Memory B cell (primary cell): ENCODE measurements at regions not wholly inside any gene's neighbourhood (a gene's known extent, or its start where the extent isn't known, plus 50 kb on each side); places are given as distances from the start of the nearest gene placed in this dataset.
A peak's percentile ranks its signal among the peaks of the same experiment; 100 is the strongest.
"Not testable (repeated sequence)": the region's sequence is repeated elsewhere in the genome, so short reads cannot be mapped to it uniquely, and the experiment has no call there.

Experiments
- ATAC-seq: fragments of 150-1000 bp; cut with Tn5 transposase; 2 replicates; pipeline ENCODE4 v1.10.0; 2021; ENCODE audit warnings: low read depth, mild to moderate bottlenecking, moderate library complexity
- DNase-seq, 2 donors: peaks; one replicate each; pipeline ENCODE4 v3.0.0; 2022; ENCODE audit warnings: low spot score in 2 of 2
- H3K27ac Mint-ChIP-seq: one replicate; pipeline ENCODE4 v1.8.0; 2022; ENCODE audit warnings: mild to moderate bottlenecking, moderate library complexity, mixed read lengths
- H3K27me3 Mint-ChIP-seq: one replicate; pipeline ENCODE4 v1.8.0; 2022; ENCODE audit warnings: mixed read lengths
- H3K36me3 Mint-ChIP-seq: one replicate; pipeline ENCODE4 v1.8.0; 2022; ENCODE audit warnings: mild to moderate bottlenecking, mixed read lengths
- H3K4me1 Mint-ChIP-seq: one replicate; pipeline ENCODE4 v1.8.0; 2022; ENCODE audit warnings: mixed read lengths
- H3K4me3 Mint-ChIP-seq: one replicate; pipeline ENCODE4 v1.8.0; 2022; ENCODE audit warnings: mild to moderate bottlenecking, moderate library complexity, mixed read lengths
- H3K9me3 Mint-ChIP-seq: one replicate; pipeline ENCODE4 v1.8.0; 2022; ENCODE audit warnings: mixed read lengths

DNA sequence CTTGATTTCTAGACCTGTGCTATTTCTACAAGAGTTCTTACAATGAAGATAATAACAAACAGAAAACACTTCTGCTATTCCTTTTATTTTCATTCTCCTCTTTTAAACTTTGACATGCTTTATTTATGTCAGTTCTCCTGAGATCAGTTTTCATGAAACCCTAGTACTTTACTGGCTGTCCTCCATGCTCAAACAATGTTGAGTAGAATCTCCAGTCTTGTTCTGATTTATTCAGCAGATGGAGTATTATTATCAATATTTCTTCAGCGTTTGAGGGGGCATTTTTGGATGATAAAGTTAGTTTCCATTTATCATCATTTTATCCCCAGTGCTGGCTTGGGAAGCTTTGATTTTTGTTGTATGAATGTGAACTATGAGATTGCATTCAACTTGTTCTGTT is 85.9 kb upstream of the WARS2 start:
- peaks cover 16% of the 10 kb centered on the region for H3K36me3 Mint-ChIP-seq
- H3K27me3 Mint-ChIP-seq: no peaks in the 10 kb centered on the region
- H3K27ac Mint-ChIP-seq: no peak overlapping the region
- ATAC-seq: no peak
- no peaks in the 10 kb centered on the region for H3K9me3 Mint-ChIP-seq
- no peak overlapping the region for H3K4me3 Mint-ChIP-seq
- peaks cover 6% of the 10 kb centered on the region for H3K4me1 Mint-ChIP-seq
- DNase-seq: no peak

GRCh38 chr1:119226913-119227312 is 86.5 kb upstream of the WARS2 start:
- DNase-seq (no peak), ATAC-seq (no peak)
- Mint-ChIP-seq H3K9me3 (no peaks in the 10 kb centered on the region), H3K27me3 (no peaks in the 10 kb centered on the region), H3K36me3 (peaks cover 17% of the 10 kb centered on the region), H3K4me1 (peaks cover 6% of the 10 kb centered on the region), H3K27ac (no peak overlapping the region), H3K4me3 (no peak overlapping the region)

GRCh38 chr1:119227456-119227855 is 87.0 kb upstream of the WARS2 start:
- DNase-seq (no peak), ATAC-seq (no peak)
- Mint-ChIP-seq H3K4me3 (no peak overlapping the region), H3K27ac (no peak overlapping the region), H3K4me1 (peaks cover 3% of the 10 kb centered on the region), H3K9me3 (no peaks in the 10 kb centered on the region), H3K36me3 (peaks cover 14% of the 10 kb centered on the region), H3K27me3 (no peaks in the 10 kb centered on the region)

GRCh38 chr1:119228335-119229080 is 88.1 kb upstream of the WARS2 start:
- Mint-ChIP-seq H3K4me1 (peaks cover 3% of the 10 kb centered on the region), H3K9me3 (no peaks in the 10 kb centered on the region), H3K27ac (no peak overlapping the region), H3K27me3 (no peaks in the 10 kb centered on the region), H3K36me3 (peaks cover 20% of the 10 kb centered on the region), H3K4me3 (no peak overlapping the region)
- DNase-seq (no peak), ATAC-seq (no peak)

DNA sequence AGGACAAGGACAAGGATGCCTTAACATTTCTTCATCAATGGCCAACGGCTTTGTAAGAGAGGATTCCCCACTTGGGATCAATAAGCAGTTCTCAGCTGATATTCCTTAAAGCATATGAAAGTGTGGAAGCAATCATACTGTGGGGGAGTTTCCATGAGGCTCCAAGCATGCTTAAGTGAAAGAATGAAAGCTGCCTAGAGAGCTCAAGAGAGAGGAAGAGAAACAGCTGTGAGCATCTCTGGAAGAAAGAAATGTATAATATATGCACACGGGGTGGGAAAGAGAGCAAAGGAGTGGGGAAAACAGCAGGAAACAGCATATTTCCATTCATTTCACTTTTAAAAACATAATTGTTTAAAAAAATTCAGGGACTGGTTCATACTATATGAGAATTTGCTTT is 94.7 kb upstream of the WARS2 start:
- Mint-ChIP-seq H3K4me1 (no peaks in the 10 kb centered on the region), H3K4me3 (no peak overlapping the region), H3K36me3 (peaks cover 23% of the 10 kb centered on the region), H3K27me3 (no peaks in the 10 kb centered on the region), H3K9me3 (no peaks in the 10 kb centered on the region), H3K27ac (no peak overlapping the region)
- no peak for DNase-seq
- no peak for ATAC-seq

DNA sequence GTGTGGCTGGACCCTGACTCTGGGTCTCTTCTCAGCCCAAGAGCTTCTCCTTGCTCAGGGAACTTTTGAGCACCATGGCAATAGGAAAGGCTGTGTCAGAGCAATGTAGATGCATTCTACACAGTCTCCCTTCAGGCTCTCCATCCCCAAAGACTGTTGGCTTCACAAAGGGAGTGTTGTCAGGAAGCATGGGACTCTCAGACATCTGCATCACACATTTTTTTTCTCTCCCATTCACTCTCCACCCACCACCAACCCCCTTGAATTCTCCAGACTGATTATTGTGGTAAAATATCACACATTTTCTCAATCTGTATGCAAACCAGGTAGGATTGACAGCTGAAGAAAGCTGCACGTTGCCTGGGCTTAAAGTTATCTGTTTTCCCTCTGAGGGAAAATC is 105.4 kb upstream of the WARS2 start:
- ATAC-seq (no peak), DNase-seq (no peak)
- H3K36me3 Mint-ChIP-seq: peaks cover 14% of the 10 kb centered on the region
- no peak overlapping the region for H3K27ac Mint-ChIP-seq
- H3K9me3 Mint-ChIP-seq: peaks cover 1% of the 10 kb centered on the region
- H3K4me3 Mint-ChIP-seq: no peak overlapping the region
- peaks cover 2% of the 10 kb centered on the region for H3K4me1 Mint-ChIP-seq
- H3K27me3 Mint-ChIP-seq: no peaks in the 10 kb centered on the region

GRCh38 chr1:119249283-119249682 is 108.8 kb upstream of the WARS2 start:
- H3K4me3 Mint-ChIP-seq: no peak overlapping the region
- no peak for DNase-seq
- no peaks in the 10 kb centered on the region for H3K27me3 Mint-ChIP-seq
- H3K9me3 Mint-ChIP-seq: peaks cover 1% of the 10 kb centered on the region
- peaks cover 14% of the 10 kb centered on the region for H3K36me3 Mint-ChIP-seq
- H3K4me1 Mint-ChIP-seq: peaks cover 2% of the 10 kb centered on the region
- ATAC-seq: no peak
- H3K27ac Mint-ChIP-seq: no peak overlapping the region

GRCh38 chr1:119250299-119250698 is 109.8 kb upstream of the WARS2 start:
- no peak overlapping the region for H3K27ac Mint-ChIP-seq
- H3K9me3 Mint-ChIP-seq: peaks cover 1% of the 10 kb centered on the region
- H3K36me3 Mint-ChIP-seq: peaks cover 9% of the 10 kb centered on the region
- ATAC-seq: no peak
- no peaks in the 10 kb centered on the region for H3K27me3 Mint-ChIP-seq
- H3K4me1 Mint-ChIP-seq: no peaks in the 10 kb centered on the region
- H3K4me3 Mint-ChIP-seq: no peak overlapping the region
- DNase-seq: no peak

GRCh38 chr1:119251751-119252150 is 111.3 kb upstream of the WARS2 start:
- no peak for DNase-seq
- H3K27ac Mint-ChIP-seq: no peak overlapping the region
- H3K27me3 Mint-ChIP-seq: no peaks in the 10 kb centered on the region
- H3K4me3 Mint-ChIP-seq: no peak overlapping the region
- ATAC-seq: no peak
- H3K9me3 Mint-ChIP-seq: no peaks in the 10 kb centered on the region
- no peaks in the 10 kb centered on the region for H3K4me1 Mint-ChIP-seq
- H3K36me3 Mint-ChIP-seq: peaks cover 6% of the 10 kb centered on the region

DNA sequence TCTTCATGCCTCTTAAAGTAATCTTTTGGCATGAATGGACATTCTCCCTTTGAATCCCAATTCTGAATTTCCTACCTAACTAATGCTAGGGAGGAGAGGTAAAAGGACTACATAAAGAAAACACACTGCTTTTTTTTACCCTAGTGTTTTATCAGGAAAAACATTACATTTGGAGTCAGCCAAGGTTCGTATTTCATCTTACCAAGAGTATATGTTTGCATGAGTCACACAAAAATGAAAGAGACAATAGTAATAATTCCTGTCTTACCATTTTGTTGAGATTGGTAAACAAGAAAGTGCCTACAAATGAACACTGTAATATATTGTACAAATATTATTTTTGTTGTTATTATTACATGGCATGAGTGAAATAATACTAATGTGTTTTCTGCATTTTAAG is 112.9 kb upstream of the WARS2 start:
- no peaks in the 10 kb centered on the region for H3K4me1 Mint-ChIP-seq
- H3K36me3 Mint-ChIP-seq: peaks cover 7% of the 10 kb centered on the region
- H3K9me3 Mint-ChIP-seq: peaks cover 8% of the 10 kb centered on the region
- ATAC-seq (no peak), DNase-seq (no peak)
- H3K27me3 Mint-ChIP-seq: no peaks in the 10 kb centered on the region
- H3K4me3 Mint-ChIP-seq: no peak overlapping the region
- H3K27ac Mint-ChIP-seq: no peak overlapping the region

GRCh38 chr1:119254067-119254720 is 113.7 kb upstream of the WARS2 start:
- Mint-ChIP-seq H3K4me3 (no peak overlapping the region), H3K27me3 (no peaks in the 10 kb centered on the region), H3K36me3 (peaks cover 8% of the 10 kb centered on the region), H3K4me1 (no peaks in the 10 kb centered on the region), H3K9me3 (peaks cover 11% of the 10 kb centered on the region), H3K27ac (no peak overlapping the region)
- DNase-seq (no peak), ATAC-seq (no peak)

DNA sequence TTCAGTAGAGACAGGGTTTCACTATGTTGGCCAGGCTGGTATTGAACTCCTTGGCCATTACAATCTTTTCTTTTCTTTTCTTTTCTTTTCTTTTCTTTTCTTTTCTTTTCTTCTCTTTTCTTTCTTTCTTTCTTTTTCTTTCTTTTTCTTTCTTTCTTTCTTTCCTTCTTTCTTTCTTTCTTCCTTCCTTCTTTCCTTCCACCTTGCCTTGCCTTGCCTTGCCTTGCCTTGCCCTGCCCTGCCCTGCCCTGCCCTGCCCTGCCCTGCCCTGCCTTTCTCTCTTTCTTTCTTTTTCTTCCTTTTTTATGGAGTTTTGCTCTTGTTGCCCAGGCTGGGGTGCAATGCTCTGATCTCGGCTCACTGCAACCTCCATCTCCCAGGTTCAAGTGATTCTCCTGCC is 112.5 kb upstream of the HAO2 start:
- peaks cover 11% of the 10 kb centered on the region for H3K9me3 Mint-ChIP-seq
- H3K27me3 Mint-ChIP-seq, ATAC-seq, H3K36me3 Mint-ChIP-seq, H3K4me1 Mint-ChIP-seq, DNase-seq, H3K4me3 Mint-ChIP-seq, H3K27ac Mint-ChIP-seq: not testable (repeated sequence)

GRCh38 chr1:119260506-119260905 is 108.1 kb upstream of the HAO2 start:
- DNase-seq (no peak), ATAC-seq (no peak)
- Mint-ChIP-seq H3K9me3 (peaks cover 11% of the 10 kb centered on the region), H3K4me1 (no peaks in the 10 kb centered on the region), H3K27ac (no peak overlapping the region), H3K27me3 (no peaks in the 10 kb centered on the region), H3K36me3 (peaks cover 8% of the 10 kb centered on the region), H3K4me3 (no peak overlapping the region)

- no peak overlapping the region for H3K27ac Mint-ChIP-seq
- peaks cover 3% of the 10 kb centered on the region for H3K4me1 Mint-ChIP-seq
- peak; percentile 47 for ATAC-seq
- no peak for DNase-seq
- no peaks in the 10 kb centered on the region for H3K9me3 Mint-ChIP-seq
- no peak overlapping the region for H3K4me3 Mint-ChIP-seq
- no peaks in the 10 kb centered on the region for H3K27me3 Mint-ChIP-seq
- peaks cover 2% of the 10 kb centered on the region for H3K36me3 Mint-ChIP-seq
These were observed 102.2 kb upstream of the HAO2 start for GRCh38 chr1:119266386-119266785.

DNA sequence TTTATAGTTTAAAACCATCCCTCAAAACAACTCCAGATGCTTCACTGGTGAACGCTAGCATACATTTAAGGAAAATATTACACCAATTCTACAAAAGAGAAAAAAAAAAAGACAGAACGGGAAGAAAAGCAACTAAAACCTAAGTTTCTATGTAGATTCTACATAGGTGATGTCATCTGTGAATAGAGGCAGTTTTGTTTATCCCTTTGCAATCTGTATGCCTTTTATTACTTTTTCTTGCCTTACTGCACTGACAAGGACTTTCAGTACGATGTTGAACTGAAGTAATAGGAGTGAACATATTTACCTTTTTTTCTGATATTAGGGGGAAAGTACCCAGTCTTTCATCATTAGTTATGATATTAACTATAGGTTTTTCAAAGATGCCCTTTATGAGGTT is 101.7 kb upstream of the HAO2 start:
- Mint-ChIP-seq H3K4me3 (no peak overlapping the region), H3K4me1 (peaks cover 3% of the 10 kb centered on the region), H3K27ac (no peak overlapping the region), H3K27me3 (no peaks in the 10 kb centered on the region), H3K36me3 (peaks cover 2% of the 10 kb centered on the region), H3K9me3 (no peaks in the 10 kb centered on the region)
- DNase-seq (no peak), ATAC-seq (no peak)
